Upper lobe of left lung (tissue), 6 donors: ENCODE measurements at regions not wholly inside any gene's neighbourhood (a gene's known extent, or its start where the extent isn't known, plus 50 kb on each side); places are given as distances from the start of the nearest gene placed in this dataset.

Experiments used
- ATAC-seq, 2 donors: fragments of 200-7000 bp; cut with Tn5 transposase; one replicate each; pipeline ENCODE4 v1.9.1; 2022; ENCODE audit warnings: mild to moderate bottlenecking in 2 of 2, moderate library complexity in 2 of 2; ENCODE audit not compliant: low FRiP score in 2 of 2
- DNase-seq, 2 donors: peaks; one replicate each; pipeline ENCODE4 v3.0.0-alpha.2; 2019 to 2020
- H3K27ac ChIP-seq, 4 donors: fragments of 200-600 bp; sonication (generic); one replicate each; pipeline ENCODE4 v1.5.1; 2016 to 2019
- H3K27me3 ChIP-seq, 4 donors: fragments of 200-600 bp; sonication (generic); one replicate each; pipeline ENCODE4 v1.5.1; 2017 to 2019
- H3K36me3 ChIP-seq, 4 donors: fragments of 200-600 bp; sonication (generic); one replicate each; pipeline ENCODE4 v1.5.1; 2016 to 2019
- H3K4me1 ChIP-seq, 4 donors: fragments of 200-600 bp; sonication (generic); one replicate each; pipeline ENCODE4 v1.5.1; 2018 to 2019
- H3K4me3 ChIP-seq, 4 donors: fragments of 200-600 bp; sonication (generic); one replicate each; pipeline ENCODE4 v1.5.1; 2017 to 2019; ENCODE audit warnings: mild to moderate bottlenecking in 2 of 4, moderate library complexity in 1 of 4
- H3K9me3 ChIP-seq, 4 donors: fragments of 200-600 bp; sonication (generic); one replicate each; pipeline ENCODE4 v1.5.1; 2018 to 2019
- EP300 ChIP-seq, 4 donors: sonication (generic); formaldehyde crosslinking; IDR thresholded peaks; one replicate each; pipeline ENCODE4 v1.5.1; 2017; ENCODE audit warnings: antibody characterized with exemption in 4 of 4, control low read depth in 2 of 4
- POLR2A ChIP-seq, 4 donors: fragments of 450-650 bp; IDR thresholded peaks; one replicate each; pipeline ENCODE4 v1.5.1; 2016 to 2017; ENCODE audit warnings: antibody characterized with exemption in 4 of 4, mild to moderate bottlenecking in 2 of 4
- POLR2AphosphoS5 ChIP-seq, 2 donors: sonication (generic); formaldehyde crosslinking; IDR thresholded peaks; one replicate each; pipeline ENCODE4 v1.5.1; 2017; ENCODE audit warnings: antibody characterized with exemption in 2 of 2
- WGBS, 2 donors: methylation state at CpG; one replicate each; pipeline ENCODE4 v1.1.5; 2017 to 2018; 5-methylcytosine and 5-hydroxymethylcytosine counted together
- TF ChIP-seq, protein P1 (sequence below), 6 experiments: fragments of 450-650 bp in 4 of 6; fragments of 200-600 bp in 2 of 6; sonication (generic) in 2 of 6; IDR thresholded peaks; one replicate each; pipeline ENCODE4 v1.5.1; 2016 to 2019; ENCODE audit warnings: antibody characterized with exemption in 6 of 6
- donor health status: DM: no; HTN: no; CAD: no; lungs with moderate emphysema.
- donor health status: DM: no; HTN: yes; CAD: no; lungs with severe emphysema.

- H3K27me3 ChIP-seq, result no peaks in the 10 kb centered on the region
- no peak for ATAC-seq
- H3K4me1 ChIP-seq, result peaks cover 19 to 39% (median 28%) of the 10 kb centered on the region in 4 donors
- 59 to 62% methylated on average over 1 of the region's 1 CpG for WGBS, 2 donors
- no peaks in the 10 kb centered on the region for H3K9me3 ChIP-seq
- H3K27ac ChIP-seq, result peak overlapping the region in 2 of 4 donors; percentile 68 to 75
- H3K4me3 ChIP-seq, result no peak overlapping the region
- H3K36me3 ChIP-seq, result no peaks in the 10 kb centered on the region
- no peak for DNase-seq
- TF ChIP-seq, protein P1, sequence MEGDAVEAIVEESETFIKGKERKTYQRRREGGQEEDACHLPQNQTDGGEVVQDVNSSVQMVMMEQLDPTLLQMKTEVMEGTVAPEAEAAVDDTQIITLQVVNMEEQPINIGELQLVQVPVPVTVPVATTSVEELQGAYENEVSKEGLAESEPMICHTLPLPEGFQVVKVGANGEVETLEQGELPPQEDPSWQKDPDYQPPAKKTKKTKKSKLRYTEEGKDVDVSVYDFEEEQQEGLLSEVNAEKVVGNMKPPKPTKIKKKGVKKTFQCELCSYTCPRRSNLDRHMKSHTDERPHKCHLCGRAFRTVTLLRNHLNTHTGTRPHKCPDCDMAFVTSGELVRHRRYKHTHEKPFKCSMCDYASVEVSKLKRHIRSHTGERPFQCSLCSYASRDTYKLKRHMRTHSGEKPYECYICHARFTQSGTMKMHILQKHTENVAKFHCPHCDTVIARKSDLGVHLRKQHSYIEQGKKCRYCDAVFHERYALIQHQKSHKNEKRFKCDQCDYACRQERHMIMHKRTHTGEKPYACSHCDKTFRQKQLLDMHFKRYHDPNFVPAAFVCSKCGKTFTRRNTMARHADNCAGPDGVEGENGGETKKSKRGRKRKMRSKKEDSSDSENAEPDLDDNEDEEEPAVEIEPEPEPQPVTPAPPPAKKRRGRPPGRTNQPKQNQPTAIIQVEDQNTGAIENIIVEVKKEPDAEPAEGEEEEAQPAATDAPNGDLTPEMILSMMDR (IDR thresholded peaks at IDR 0.05), result no peak
These were observed 51.4 kb upstream of the SEC61G start for GRCh38 chr7:54810401-54810800.

DNA sequence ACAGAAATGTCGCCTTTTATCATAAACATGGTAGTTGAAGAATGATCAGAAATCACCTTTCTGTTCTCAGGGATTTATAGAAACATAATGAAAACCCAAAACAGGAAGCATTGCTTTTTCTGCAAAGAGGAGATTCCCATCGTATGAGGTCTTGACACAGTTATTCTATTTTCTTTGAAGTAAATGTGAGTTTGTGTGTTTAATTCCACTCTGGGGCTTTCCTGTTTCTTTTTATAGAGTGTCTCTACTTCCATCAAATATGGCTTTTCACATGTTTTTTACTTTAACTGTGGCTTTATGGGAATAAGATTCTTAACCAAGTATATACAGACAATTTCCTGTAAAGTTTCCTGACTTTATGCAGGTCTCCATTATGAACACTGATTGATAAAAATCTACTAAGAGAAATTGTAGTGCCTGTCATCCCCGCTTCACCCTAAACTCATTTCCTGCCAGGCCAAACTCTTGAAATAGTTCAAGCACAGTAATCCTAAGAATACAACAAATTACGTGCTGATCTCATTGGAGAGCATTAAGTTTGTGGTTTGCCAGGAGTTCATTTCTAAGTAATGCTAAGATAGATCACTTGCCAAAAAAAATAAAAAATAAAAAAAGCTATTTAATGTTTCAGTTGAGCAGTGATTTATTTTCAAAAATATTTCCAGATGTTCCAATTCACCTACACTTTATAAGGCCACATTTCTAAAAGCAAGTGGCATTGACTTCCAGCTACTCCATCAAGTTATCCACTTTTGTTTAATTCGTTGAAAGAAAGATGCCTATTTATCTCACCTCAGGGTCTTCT lies 52.2 kb upstream of the SEC61G start:
- TF ChIP-seq POLR2A (IDR thresholded peaks at IDR 0.05), result no peak
- TF ChIP-seq EP300 (IDR thresholded peaks at IDR 0.05), result no peak
- TF ChIP-seq, protein P1 (IDR thresholded peaks at IDR 0.05), result no peak
- no peak for TF ChIP-seq POLR2AphosphoS5 (IDR thresholded peaks at IDR 0.05)
- Histone ChIP-seq H3K4me3 (no peak overlapping the region), H3K36me3 (no peaks in the 10 kb centered on the region), H3K27me3 (no peaks in the 10 kb centered on the region), H3K9me3 (no peaks in the 10 kb centered on the region), H3K4me1 (peaks cover 19 to 39% (median 28%) of the 10 kb centered on the region in 4 donors), H3K27ac (peak overlapping the region; percentile 16 to 75 (median 54))
- ATAC-seq, result peak; percentile 40 to 52
- DNase-seq, result no peak
- WGBS, 2 donors, result 26 to 31% methylated on average over 5 of the region's 5 CpGs

- H3K27me3 ChIP-seq, result no peaks in the 10 kb centered on the region
- ATAC-seq (peak; percentile 30 to 43), DNase-seq (peak in 1 of 2 donors; percentile 26)
- H3K36me3 ChIP-seq, result no peaks in the 10 kb centered on the region
- H3K4me1 ChIP-seq, result peaks cover 19 to 39% (median 28%) of the 10 kb centered on the region in 4 donors
- WGBS, 2 donors, result 39 to 48% methylated on average over 7 to 8 of the region's 8 CpGs
- peak overlapping the region; percentile 16 to 75 (median 54) for H3K27ac ChIP-seq
- no peaks in the 10 kb centered on the region for H3K9me3 ChIP-seq
- no peak overlapping the region for H3K4me3 ChIP-seq
- TF ChIP-seq EP300 (IDR thresholded peaks at IDR 0.05), result no peak
- peak in 1 of 2 donors; percentile 24 for TF ChIP-seq POLR2AphosphoS5 (IDR thresholded peaks at IDR 0.05)
These were observed 52.8 kb upstream of the SEC61G start for GRCh38 chr7:54811846-54812254.

- Histone ChIP-seq H3K4me3 (no peak overlapping the region), H3K27me3 (no peaks in the 10 kb centered on the region), H3K9me3 (no peaks in the 10 kb centered on the region), H3K4me1 (peaks cover 19 to 39% (median 28%) of the 10 kb centered on the region in 4 donors), H3K27ac (no peak overlapping the region), H3K36me3 (no peaks in the 10 kb centered on the region)
- 70 to 73% methylated on average over 4 of the region's 4 CpGs for WGBS, 2 donors
- TF ChIP-seq POLR2AphosphoS5 (IDR thresholded peaks at IDR 0.05) (no peak), POLR2A (IDR thresholded peaks at IDR 0.05) (no peak), EP300 (IDR thresholded peaks at IDR 0.05) (no peak)
- TF ChIP-seq, protein P1 (IDR thresholded peaks at IDR 0.05), result no peak
- DNase-seq, result no peak
- peak; percentile 60 to 70 for ATAC-seq
These were observed 53.8 kb upstream of the SEC61G start for GRCh38 chr7:54812756-54813322.

GRCh38 chr7:54813398-54813797 lies 54.4 kb upstream of the SEC61G start:
- no peak for DNase-seq
- Histone ChIP-seq H3K9me3 (no peaks in the 10 kb centered on the region), H3K4me3 (no peak overlapping the region), H3K27ac (no peak overlapping the region), H3K4me1 (peaks cover 19 to 39% (median 28%) of the 10 kb centered on the region in 4 donors), H3K27me3 (no peaks in the 10 kb centered on the region), H3K36me3 (no peaks in the 10 kb centered on the region)
- WGBS, 2 donors, result 36 to 47% methylated on average over 6 of the region's 6 CpGs
- peak; percentile 65 to 82 for ATAC-seq
- TF ChIP-seq POLR2AphosphoS5 (IDR thresholded peaks at IDR 0.05) (no peak), POLR2A (IDR thresholded peaks at IDR 0.05) (no peak), EP300 (IDR thresholded peaks at IDR 0.05) (no peak)
- TF ChIP-seq, protein P1 (IDR thresholded peaks at IDR 0.05), result no peak
